GM21619 (cell line): ENCODE measurements at regions not wholly inside any gene's neighbourhood (a gene's known extent, or its start where the extent isn't known, plus 50 kb on each side); places are given as distances from the start of the nearest gene placed in this dataset.
"Not testable (repeated sequence)": the region's sequence is repeated elsewhere in the genome, so short reads cannot be mapped to it uniquely, and the experiment has no call there.

ENCODE experiments used
- ATAC-seq: cut with Tn5 transposase; IDR thresholded peaks from one replicate; pipeline ENCODE4 v1.9.1; 2021; ENCODE audit not compliant: unreplicated experiment

DNA sequence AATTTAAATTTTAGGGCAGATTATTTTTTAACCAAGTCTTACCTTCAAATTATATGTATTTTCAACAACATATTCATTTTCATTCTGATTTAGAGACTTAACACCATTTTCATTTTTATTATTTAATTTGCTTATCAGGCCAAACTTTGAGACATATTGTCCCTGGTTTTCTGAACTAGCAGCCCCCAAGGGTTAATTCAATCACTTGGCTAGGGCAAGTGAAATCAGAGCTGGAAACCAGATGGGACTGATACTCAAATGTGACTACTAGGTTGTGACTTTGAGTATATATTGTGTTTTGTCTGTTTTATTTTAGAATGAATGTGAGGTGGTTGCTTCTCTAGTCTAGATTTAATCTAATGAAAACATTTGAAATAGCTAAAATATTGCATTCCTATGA lies 198.9 kb upstream of the PTGFR start:
- ATAC-seq = no peak

DNA sequence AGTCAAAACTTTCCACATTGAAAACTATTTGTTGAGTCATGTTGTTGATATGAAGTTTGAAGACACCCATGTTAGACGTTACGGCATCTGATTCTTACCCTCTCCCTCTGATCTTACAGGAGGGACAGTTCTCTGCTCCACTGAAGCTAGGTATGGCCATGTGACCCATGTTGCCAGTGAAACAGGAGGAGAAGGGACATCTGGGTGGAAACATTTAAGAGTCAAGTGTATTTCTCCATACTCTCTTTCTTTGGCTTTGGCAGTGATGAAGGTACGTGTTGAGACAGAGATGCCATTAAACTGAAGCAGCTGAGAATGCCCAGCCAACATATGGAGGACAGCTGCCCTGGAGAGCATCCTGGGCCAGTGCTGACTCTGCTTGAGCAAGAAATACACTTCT lies 198.4 kb upstream of the PTGFR start:
- ATAC-seq = no peak

DNA sequence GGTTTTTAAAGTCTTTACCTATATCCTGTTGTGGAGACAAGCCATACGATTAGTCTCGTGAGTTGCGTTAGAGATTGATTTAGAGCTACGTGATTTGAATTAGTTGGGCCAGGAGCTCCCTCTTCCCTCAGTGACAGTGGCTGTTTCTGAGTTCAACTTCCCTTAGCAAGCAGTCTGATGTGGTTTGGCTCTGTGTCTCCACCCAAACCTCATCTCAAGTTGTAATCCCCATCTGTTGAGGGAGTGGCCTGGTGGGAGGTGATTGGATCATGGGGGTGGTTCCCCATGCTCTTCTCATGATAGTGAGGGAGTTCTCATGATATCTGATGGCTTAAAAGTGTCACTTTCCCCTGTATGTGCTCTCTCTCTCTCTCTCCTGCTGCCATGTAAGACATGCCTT lies 192.9 kb upstream of the PTGFR start:
- no peak for ATAC-seq

DNA sequence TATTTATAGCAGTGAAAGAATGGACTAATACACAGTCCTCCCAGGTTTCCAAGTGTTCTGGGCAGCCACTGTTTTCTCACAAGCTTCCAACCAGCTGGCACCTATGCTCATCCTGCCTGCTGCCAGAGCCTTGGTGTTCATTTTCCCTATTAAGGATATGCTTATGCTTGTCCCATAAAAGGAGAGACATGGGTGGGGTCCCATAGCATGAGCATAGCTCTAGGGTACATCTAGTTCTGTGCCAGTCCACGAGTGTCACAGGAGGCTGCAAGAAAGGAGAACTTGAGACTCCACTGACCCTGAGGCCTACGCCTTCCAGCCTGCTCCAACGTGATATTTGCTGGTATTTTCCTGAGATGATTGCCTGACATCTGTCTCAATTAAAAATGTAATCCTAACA lies 192.4 kb upstream of the PTGFR start:
- no peak for ATAC-seq

DNA sequence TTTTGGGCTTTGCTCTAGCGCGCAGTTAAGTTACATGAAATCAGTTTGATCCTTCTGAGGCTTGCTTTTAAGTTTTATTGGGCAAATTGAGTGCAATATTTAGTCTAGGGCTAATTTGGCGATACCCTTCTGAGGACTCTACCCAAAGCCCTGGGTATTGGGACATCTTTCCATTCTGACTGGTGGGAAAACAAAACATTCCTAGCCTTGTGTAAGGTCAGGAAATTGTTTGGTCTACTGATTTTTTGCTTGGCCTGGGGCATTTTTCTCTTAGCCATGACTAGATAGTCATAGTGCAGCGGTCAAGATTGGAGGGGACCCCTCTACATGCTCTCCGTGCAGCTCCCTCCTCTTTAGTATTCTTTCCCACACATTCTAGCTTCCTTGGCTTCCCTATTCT lies 189.6 kb upstream of the PTGFR start:
- no peak for ATAC-seq

DNA sequence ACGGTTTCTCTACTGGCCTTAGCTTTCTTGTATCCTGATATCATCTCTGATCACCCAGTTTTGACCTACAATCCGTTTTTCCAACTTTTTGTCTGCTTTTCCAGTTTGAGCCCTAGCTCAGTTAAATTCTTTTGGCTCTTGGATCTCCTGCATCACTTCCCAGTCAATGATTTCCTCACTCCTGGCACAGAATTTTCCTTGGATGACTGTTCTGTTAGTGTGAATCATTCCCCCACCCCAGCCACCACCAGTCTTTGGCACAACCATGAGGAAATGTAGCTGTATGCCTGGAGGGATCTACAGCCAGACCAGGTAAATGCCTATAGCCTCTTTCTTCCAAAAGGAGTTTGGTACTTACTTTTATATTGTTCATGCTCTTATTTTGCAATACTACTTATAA lies 187.2 kb upstream of the PTGFR start:
- ATAC-seq = no peak

DNA sequence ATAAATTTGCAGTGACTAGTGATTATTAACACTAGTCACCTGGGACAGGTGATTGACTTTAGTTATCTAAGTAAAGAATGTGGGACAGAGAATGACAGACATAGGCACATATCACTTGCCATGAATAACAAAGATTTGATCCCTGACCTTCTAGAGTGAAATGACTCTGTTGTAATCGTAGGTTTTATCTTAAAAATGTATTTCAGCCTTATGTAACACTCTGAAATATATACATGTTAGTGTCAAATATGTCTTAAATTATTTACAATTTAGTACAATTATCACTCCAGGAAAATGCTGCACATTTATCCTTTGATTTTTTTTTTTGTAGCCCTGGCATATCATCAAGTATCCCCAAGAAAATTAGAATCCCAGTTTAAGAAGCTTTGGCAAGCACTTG lies 186.4 kb upstream of the PTGFR start:
- no peak for ATAC-seq

DNA sequence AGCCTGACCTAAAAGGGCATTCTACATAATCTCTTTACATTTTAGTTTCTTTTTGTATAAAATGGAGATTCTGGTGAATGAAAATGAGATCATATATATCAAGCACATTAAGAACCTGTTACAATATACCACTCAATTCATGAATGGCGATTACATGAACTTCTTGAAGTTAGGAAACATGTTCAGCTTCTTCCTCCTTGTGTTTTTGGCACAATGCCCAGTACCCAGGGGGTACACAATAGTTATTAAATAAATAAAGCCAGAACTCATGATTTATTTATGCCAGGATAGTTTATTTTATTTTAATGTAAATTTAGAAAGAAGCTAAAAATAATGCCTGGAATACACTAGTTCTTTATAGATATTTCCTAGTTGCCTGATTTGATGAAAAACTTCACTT lies 186.0 kb upstream of the PTGFR start:
- no peak for ATAC-seq

DNA sequence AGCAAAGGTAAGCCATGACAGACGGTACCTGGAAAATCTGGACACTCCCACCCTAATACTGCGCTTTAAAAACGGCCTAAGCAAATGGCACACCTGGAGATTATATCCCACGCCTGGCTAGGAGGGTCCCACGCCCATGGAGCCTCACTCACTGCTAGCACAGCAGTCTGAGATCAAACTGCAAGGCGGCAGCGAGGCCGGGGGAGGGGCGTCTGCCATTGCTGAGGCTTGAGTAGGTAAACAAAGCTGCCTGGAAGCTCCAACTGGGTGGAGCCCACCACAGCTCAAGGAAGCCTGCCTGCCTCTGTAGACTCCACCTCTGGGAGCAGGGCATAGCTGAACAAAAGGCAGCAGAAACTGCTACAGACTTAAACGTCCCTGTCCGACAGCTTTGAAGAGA lies 180.5 kb upstream of the PTGFR start:
- ATAC-seq = not testable (repeated sequence)

DNA sequence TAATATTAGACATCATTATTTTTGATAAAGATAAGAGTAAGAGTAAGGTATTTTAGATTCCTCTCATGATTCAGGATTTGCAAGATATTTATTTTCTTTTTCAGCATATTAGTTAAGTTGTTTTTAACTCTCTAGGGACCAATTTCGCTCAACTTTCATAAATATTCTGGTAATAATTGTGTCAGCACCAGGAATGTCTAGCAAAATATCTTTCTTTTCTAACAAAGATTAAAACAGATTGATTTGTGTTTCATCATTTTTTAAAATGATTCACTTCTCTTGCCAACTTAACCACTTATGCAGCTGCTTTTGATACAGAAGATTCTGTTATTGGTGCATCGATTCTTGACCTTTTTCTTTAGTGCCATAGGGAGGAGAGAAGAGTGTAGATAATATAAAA lies 172.8 kb upstream of the PTGFR start:
- no peak for ATAC-seq

DNA sequence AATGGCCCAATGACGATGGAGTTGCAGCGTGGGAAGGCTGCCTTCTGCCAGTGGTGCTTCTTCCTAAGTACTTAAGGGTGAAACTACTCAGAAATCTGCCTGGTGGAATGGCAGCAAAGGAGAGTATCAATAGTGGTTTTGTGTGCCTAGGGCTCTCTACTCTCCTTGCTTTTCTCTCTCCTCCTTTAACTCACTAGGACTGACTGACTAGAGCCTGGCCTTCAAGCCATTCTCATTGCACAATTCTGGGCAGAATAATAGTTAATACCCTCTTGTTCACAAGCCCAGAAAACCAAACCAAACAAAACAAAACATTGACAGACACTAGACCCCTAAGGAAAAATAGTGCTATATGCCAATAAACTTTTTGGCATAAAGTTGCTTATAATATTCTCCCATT lies 171.2 kb upstream of the PTGFR start:
- no peak for ATAC-seq

DNA sequence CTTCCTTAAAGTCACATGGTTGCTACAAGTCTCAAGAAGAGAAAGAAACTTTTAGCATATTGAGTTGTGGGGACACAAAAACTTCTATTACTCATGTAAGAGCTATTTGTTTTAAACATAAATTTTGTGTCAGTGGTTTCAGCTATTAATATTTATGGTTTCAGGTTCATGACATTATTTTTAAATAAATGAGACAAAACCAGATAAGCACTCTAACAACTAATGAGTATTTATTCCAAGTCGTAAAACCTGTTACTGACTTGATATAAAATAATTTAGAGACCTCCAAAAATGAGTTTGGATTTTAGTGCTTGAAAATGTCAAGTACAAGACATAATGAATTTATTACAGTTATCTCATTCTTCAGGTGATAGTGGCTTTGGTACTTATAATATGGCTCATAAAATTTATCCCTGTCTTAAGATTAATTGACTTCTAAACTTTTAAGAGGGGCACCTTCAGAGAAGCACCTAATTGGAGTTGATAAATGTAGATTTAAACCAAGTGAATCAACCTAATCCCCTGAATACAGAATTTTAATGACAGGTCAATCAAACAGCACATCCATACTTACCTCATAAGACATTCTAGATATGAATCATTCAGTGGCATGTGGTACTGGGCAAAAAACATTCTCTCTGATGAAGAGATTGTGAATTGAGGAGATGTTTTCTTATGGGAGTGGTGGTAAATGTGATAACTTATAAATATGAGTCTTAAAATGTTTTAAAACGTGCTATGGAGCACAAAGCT lies 167.7 kb upstream of the PTGFR start:
- no peak for ATAC-seq

DNA sequence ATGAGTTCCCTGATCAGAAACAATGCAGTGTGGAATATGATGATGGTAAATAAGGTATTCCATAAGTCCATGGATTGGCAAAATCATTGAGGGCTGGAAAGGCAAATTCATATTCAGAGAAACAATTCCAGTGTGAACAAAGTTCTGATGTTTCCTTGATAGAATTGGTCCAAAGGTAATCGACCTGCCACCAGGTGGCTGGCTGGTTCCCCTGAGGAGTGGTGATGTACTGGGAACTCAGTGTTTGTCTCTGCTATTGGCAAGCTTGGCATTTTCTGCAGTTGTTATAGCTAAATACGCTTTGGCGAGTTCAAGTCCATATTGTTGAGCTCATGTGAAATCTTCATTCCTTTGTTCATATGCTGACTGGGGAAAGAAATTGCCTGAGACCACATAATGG lies 165.5 kb upstream of the PTGFR start:
- ATAC-seq = no peak

DNA sequence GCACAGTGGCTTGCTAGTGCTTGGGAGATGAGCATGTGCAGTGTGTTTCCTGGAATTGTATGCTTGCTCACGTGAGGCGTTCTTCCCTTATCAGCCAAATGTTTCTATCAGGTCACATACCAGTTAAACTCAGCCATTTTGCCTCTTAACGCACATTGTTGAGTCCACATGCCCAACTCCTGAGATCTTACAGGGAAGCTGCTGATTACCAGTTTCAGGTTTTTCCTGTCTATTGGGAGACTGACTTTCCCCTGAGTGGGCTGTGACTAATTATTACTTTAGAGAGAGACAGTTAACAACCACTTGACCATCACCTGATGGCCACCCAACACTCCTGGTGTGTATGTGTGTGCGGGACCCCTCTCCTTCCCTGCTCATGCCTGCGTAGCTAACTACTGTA lies 161.3 kb upstream of the PTGFR start:
- no peak for ATAC-seq

DNA sequence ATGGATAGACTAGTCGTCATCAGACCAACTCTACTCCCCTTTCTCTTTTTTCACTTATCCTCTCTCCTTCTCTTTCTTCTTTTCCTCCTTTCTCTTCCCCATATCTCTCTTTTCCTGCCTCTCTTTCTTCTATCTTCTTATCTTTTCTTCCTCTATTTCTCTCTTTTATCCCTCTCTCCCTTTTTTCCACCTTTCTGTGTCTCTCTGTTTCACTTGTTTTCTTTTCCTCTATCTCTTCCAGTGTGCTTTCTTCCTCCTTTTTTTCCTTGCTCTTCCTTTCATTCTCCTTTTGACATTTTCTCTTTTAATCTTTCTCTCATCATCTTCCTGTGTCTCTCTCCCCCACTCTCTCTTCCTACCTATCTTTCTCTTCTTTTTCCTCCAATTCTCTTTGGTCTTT lies 159.0 kb upstream of the PTGFR start:
- no peak for ATAC-seq

DNA sequence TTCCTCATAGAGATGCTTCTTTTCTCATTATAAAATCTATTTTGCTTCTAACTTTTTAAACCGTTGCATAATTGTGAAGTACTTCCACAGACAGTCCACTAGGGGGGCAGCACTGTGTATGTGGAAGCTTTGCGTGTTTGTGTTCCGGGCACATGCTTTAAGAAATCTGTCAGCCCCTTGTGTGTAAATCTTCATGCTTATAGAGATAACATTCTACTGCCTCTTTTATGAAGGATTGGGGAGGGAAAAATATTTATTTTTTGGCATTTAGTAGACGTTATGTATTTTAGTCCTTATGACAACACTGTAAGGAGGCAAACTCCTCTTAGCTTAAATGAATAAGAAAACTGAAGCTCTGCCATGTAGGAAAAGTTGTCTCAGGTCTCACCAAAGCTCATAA lies 157.3 kb upstream of the PTGFR start:
- ATAC-seq = peak; percentile 89

DNA sequence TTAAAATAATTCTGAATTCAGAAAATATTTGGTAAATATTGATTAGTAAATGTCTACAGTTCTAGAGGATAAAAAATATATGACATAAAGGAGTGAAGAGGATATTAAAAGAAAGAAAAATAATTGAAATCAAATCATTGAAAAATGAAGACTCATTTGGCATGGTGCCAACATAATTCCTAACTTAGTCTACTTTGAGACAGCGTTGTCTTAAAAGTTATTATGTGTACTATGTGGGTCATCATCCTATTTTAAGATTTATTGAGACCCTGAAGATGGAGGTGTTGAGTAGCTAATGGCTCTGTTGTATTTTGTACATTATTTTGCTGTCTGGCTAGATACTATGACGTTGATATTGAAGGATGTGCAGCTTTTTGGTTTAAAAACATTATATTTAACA lies 156.7 kb upstream of the PTGFR start:
- ATAC-seq = no peak

DNA sequence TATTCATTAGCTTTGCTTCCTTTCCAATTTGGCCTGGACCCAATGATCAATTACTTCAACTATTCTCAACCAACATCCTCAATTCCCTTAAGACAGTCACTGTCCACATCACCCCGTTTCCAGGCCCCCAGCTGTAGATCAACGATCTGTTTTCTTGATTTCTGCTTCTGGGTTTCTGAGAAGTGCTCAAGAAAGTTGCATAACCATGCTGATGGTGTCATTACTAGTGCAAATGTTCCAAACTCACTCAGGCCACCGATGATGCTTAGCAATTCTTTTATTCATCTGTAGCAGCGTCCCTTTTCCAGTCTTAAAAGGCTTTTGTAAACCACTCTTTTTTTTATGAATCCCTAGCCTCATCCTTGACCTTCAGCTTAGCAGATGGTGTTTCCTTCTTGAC lies 155.8 kb upstream of the PTGFR start:
- ATAC-seq = no peak

DNA sequence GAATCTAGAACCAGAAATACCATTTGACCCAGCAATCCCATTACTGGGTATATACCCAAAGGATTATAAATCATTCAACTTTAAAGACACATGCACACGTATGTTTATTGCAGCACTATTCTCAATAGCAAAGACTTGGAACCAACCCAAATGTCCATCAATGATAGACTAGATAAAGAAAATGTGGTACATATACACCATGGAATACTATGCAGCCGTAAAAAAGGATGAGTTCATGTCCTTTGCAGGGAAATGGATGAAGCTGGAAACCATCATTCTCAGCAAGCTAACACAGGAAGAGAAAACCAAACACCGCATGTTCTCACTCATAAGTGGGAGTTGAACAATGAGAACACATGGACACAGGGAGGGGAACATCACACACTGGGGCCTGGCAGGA lies 154.0 kb upstream of the PTGFR start:
- ATAC-seq = not testable (repeated sequence)

DNA sequence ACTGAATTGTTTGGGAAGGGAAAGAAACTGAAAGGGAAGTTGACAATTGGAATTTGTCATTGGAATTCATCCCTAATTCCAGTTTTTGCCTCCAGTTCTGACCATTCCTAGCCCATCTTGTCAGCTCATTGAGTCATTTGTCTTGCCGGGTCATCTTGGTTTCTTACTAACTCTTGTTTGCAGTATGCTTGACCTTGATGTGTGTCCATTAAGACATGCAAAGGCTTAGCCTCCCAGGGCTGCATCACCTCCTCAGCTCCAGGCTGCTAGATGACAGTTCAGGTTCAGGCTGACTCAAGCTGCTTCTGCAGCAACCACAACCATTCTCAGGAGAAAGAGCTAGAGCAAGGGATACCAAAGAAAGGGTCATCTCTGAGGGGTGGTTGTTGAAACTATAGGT lies 151.3 kb upstream of the PTGFR start:
- ATAC-seq = no peak

DNA sequence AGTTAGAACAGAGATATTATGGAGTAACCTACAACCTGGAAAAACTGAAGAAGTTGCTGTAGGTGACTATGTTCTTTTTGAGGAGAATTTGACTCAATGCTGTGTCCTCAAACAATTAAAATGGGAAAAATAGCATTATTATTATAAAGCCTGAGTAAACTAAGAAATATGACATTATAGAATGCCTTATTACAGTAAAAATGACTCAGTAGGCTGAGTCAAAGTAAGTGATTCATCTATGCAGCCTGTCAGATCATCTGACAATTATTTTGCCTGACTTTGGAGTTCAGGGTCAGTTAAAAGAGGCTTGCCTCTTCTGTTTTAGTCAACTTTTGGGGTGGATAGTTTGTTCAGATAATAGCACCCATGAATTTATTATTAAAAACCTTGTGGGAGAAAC lies 150.8 kb upstream of the PTGFR start:
- ATAC-seq = no peak

DNA sequence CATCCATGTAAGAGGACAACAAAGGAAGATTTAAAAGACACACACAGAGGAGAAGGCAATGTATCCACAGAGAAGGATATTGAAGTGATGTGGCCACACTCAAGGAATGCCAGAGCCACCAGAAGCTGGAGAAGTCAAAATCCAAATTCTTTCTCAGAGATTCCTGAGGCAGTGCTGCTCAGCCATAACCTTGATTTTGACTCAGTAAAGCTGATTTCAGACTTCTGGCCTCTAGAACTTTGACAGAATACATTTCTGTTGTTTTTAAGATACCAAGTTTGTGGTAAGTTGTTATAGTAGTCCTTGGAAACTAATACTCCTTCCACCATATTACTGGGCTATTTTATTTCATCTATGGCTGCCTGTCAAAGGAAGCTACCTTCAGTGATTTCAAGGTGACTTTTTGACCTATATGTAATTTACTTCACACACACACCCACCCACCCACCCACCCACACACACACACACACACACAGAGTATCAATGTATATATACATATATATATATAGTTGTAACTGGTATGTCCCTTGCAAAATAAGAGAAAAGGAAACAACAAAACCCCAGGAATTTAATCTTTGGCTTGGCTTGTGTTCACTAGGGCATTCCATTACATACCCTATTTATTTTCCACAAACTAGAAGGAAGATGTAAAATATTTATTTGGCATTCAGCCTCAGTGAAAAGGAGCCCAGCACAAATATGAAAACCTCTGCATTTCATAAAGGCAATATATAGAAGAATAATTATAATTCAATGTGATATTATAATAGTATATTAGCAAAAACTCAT lies 142.1 kb upstream of the PTGFR start:
- no peak for ATAC-seq
